ENCODE measurements at regions not wholly inside any gene's neighbourhood (a gene's known extent, or its start where the extent isn't known, plus 50 kb on each side); places are given as distances from the start of the nearest gene placed in this dataset.

- Histone ChIP-seq H3K36me3 (ENCODE audit: control insufficient read depth, insufficient read depth, low read length) (no peaks in the 10 kb centered on the region), H3K9me3 (ENCODE audit: control insufficient read depth, insufficient read depth, low read depth, low read length) (no peaks in the 10 kb centered on the region), H3K4me1 (ENCODE audit: control insufficient read depth, extremely low read depth, insufficient read depth, low read length) (no peaks in the 10 kb centered on the region), H3K27me3 (ENCODE audit: control insufficient read depth, insufficient read depth, low read length) (no peaks in the 10 kb centered on the region), H3K79me2 (ENCODE audit: control insufficient read depth, insufficient read depth, low read length) (no peaks in the 10 kb centered on the region), H3K4me2 (ENCODE audit: extremely low read depth, insufficient read depth, low read length) (no peak overlapping the region), H3K27ac (ENCODE audit: insufficient read depth, low read length) (no peak overlapping the region), H2AFZ (ENCODE audit: low read length) (no peak overlapping the region), H4K20me1 (ENCODE audit: control insufficient read depth, extremely low read depth, insufficient read depth, low read length) (no peaks in the 10 kb centered on the region), H3K4me3 (replicated peaks in 1 of 4; ENCODE audit: control extremely low read depth in 1 of 4, insufficient read depth in 1 of 4, low read depth in 3 of 4, low read length in 4 of 4) (no peak overlapping the region), H3K9ac (ENCODE audit: insufficient read depth, low read length) (no peak overlapping the region)
- TF ChIP-seq EZH2 (IDR thresholded peaks at IDR 0.05; ENCODE audit: low read length, missing control alignments) (no peak), CTCF (conservative IDR thresholded peaks at IDR 0.05 in 1 of 2, IDR thresholded peaks at IDR 0.05 in 1 of 2; ENCODE audit: low read depth in 1 of 2, low read length in 2 of 2) (no peak)
- no peak for DNase-seq (ENCODE audit: low read depth in 2 of 2)
These were observed 67.7 kb upstream of the TMEM72 start for GRCh38 chr10:44843484-44843883.

- Histone ChIP-seq H3K36me3 (ENCODE audit: control insufficient read depth, insufficient read depth, low read length) (no peaks in the 10 kb centered on the region), H3K4me1 (ENCODE audit: control insufficient read depth, extremely low read depth, insufficient read depth, low read length) (no peaks in the 10 kb centered on the region), H3K4me2 (ENCODE audit: extremely low read depth, insufficient read depth, low read length) (no peak overlapping the region), H3K4me3 (replicated peaks in 1 of 4; ENCODE audit: control extremely low read depth in 1 of 4, insufficient read depth in 1 of 4, low read depth in 3 of 4, low read length in 4 of 4) (no peak overlapping the region), H4K20me1 (ENCODE audit: control insufficient read depth, extremely low read depth, insufficient read depth, low read length) (no peaks in the 10 kb centered on the region), H3K79me2 (ENCODE audit: control insufficient read depth, insufficient read depth, low read length) (no peaks in the 10 kb centered on the region), H2AFZ (ENCODE audit: low read length) (no peak overlapping the region), H3K9ac (ENCODE audit: insufficient read depth, low read length) (no peak overlapping the region), H3K9me3 (ENCODE audit: control insufficient read depth, insufficient read depth, low read depth, low read length) (no peaks in the 10 kb centered on the region), H3K27me3 (ENCODE audit: control insufficient read depth, insufficient read depth, low read length) (no peaks in the 10 kb centered on the region), H3K27ac (ENCODE audit: insufficient read depth, low read length) (no peak overlapping the region)
- DNase-seq (ENCODE audit: low read depth in 2 of 2) = no peak
- TF ChIP-seq CTCF (conservative IDR thresholded peaks at IDR 0.05 in 1 of 2, IDR thresholded peaks at IDR 0.05 in 1 of 2; ENCODE audit: low read depth in 1 of 2, low read length in 2 of 2) (no peak), EZH2 (IDR thresholded peaks at IDR 0.05; ENCODE audit: low read length, missing control alignments) (no peak)
These were observed 65.6 kb upstream of the TMEM72 start for GRCh38 chr10:44845361-44846175.

GRCh38 chr10:44847110-44847509, 64.0 kb upstream of the TMEM72 start:
- DNase-seq (ENCODE audit: low read depth in 2 of 2) = no peak
- Histone ChIP-seq H3K79me2 (ENCODE audit: control insufficient read depth, insufficient read depth, low read length) (no peaks in the 10 kb centered on the region), H3K9me3 (ENCODE audit: control insufficient read depth, insufficient read depth, low read depth, low read length) (no peaks in the 10 kb centered on the region), H2AFZ (ENCODE audit: low read length) (no peak overlapping the region), H3K36me3 (ENCODE audit: control insufficient read depth, insufficient read depth, low read length) (no peaks in the 10 kb centered on the region), H3K4me1 (ENCODE audit: control insufficient read depth, extremely low read depth, insufficient read depth, low read length) (no peaks in the 10 kb centered on the region), H4K20me1 (ENCODE audit: control insufficient read depth, extremely low read depth, insufficient read depth, low read length) (no peaks in the 10 kb centered on the region), H3K27ac (ENCODE audit: insufficient read depth, low read length) (no peak overlapping the region), H3K27me3 (ENCODE audit: control insufficient read depth, insufficient read depth, low read length) (no peaks in the 10 kb centered on the region), H3K4me3 (replicated peaks in 1 of 4; ENCODE audit: control extremely low read depth in 1 of 4, insufficient read depth in 1 of 4, low read depth in 3 of 4, low read length in 4 of 4) (no peak overlapping the region), H3K9ac (ENCODE audit: insufficient read depth, low read length) (no peak overlapping the region), H3K4me2 (ENCODE audit: extremely low read depth, insufficient read depth, low read length) (no peak overlapping the region)
- TF ChIP-seq CTCF (conservative IDR thresholded peaks at IDR 0.05 in 1 of 2, IDR thresholded peaks at IDR 0.05 in 1 of 2; ENCODE audit: low read depth in 1 of 2, low read length in 2 of 2) (no peak), EZH2 (IDR thresholded peaks at IDR 0.05; ENCODE audit: low read length, missing control alignments) (no peak)
